ENCODE measurements at regions not wholly inside any gene's neighbourhood (a gene's known extent, or its start where the extent isn't known, plus 50 kb on each side); places are given as distances from the start of the nearest gene placed in this dataset.

GRCh38 chrX:150047818-150048217 lies 109.5 kb upstream of the EOLA2 start:
- no peak for DNase-seq (ENCODE audit: low spot score)
- Histone ChIP-seq H2BK5ac (ENCODE audit: low read length) (no peak overlapping the region), H3K23ac (ENCODE audit: low read depth, low read length, poor library complexity) (no peak overlapping the region), H2BK15ac (ENCODE audit: low read length) (no peak overlapping the region), H3K4me2 (ENCODE audit: insufficient read depth, low read length, poor library complexity, severe bottlenecking) (no peak overlapping the region), H4K91ac (ENCODE audit: low read depth, low read length, poor library complexity) (no peak overlapping the region), H2AFZ (ENCODE audit: low read length) (no peak overlapping the region), H3K14ac (ENCODE audit: low read length) (no peak overlapping the region), H2AK5ac (ENCODE audit: low read depth, low read length) (no peak overlapping the region), H3K4me3 (ENCODE audit: low read length in 2 of 2) (no peak overlapping the region), H3K27ac (replicated peaks; ENCODE audit: low read length) (no peak overlapping the region), H3K79me1 (ENCODE audit: low read depth, low read length) (no peaks in the 10 kb centered on the region), H3K18ac (ENCODE audit: low read length) (no peak overlapping the region), H4K8ac (ENCODE audit: low read depth, low read length) (no peak overlapping the region), H3K27me3 (ENCODE audit: control insufficient read depth in 3 of 3, insufficient read depth in 3 of 3, low read depth in 1 of 3, low read length in 3 of 3) (peaks cover 0 to 3% (median 0%) of the 10 kb centered on the region in 3 experiments), H3K4me1 (ENCODE audit: control insufficient read depth in 2 of 2, insufficient read depth in 1 of 2, low read depth in 1 of 2, low read length in 2 of 2) (no peaks in the 10 kb centered on the region), H3K9ac (ENCODE audit: low read depth, low read length, poor library complexity) (no peak overlapping the region), H3K4ac (ENCODE audit: low read length) (no peak overlapping the region), H2BK12ac (ENCODE audit: low read length) (no peak overlapping the region), H3K36me3 (replicated peaks in 1 of 2; ENCODE audit: control insufficient read depth in 2 of 2, insufficient read depth in 2 of 2, low read length in 2 of 2) (no peaks in the 10 kb centered on the region), H3K9me3 (replicated peaks in 1 of 2; ENCODE audit: control insufficient read depth in 2 of 2, insufficient read depth in 1 of 2, low read depth in 1 of 2, low read length in 2 of 2) (no peaks in the 10 kb centered on the region), H2BK120ac (ENCODE audit: low read depth, low read length) (no peak overlapping the region)
- no CpG with 5 or more reads among the region's 4 CpGs for WGBS, 2 donors (ENCODE audit: extremely low coverage in 2 of 2, insufficient read length in 2 of 2, insufficient replicate concordance in 1 of 2)

- H2BK12ac ChIP-seq (ENCODE audit: low read length) = no peak overlapping the region
- WGBS, 2 donors (ENCODE audit: extremely low coverage in 2 of 2, insufficient read length in 2 of 2, insufficient replicate concordance in 1 of 2) = no CpG with 5 or more reads among the region's 2 CpGs
- H2AK5ac ChIP-seq (ENCODE audit: low read depth, low read length) = no peak overlapping the region
Observed at GRCh38 chrX:150049647-150050046, 111.4 kb upstream of the EOLA2 start.

GRCh38 chrX:150050387-150050786 lies 112.1 kb upstream of the EOLA2 start:
- no peak overlapping the region for H3K23ac ChIP-seq (ENCODE audit: low read depth, low read length, poor library complexity)
- no peak overlapping the region for H2AFZ ChIP-seq (ENCODE audit: low read length)
- H2BK15ac ChIP-seq (ENCODE audit: low read length) = no peak overlapping the region
- H3K14ac ChIP-seq (ENCODE audit: low read length) = no peak overlapping the region
- no peak overlapping the region for H3K4ac ChIP-seq (ENCODE audit: low read length)
- no peak overlapping the region for H3K4me2 ChIP-seq (ENCODE audit: insufficient read depth, low read length, poor library complexity, severe bottlenecking)
- H3K27me3 ChIP-seq (ENCODE audit: control insufficient read depth in 3 of 3, insufficient read depth in 3 of 3, low read depth in 1 of 3, low read length in 3 of 3) = peaks cover 0 to 3% (median 0%) of the 10 kb centered on the region in 3 experiments
- no peak overlapping the region for H2BK12ac ChIP-seq (ENCODE audit: low read length)
- H2AK5ac ChIP-seq (ENCODE audit: low read depth, low read length) = no peak overlapping the region
- H2BK5ac ChIP-seq (ENCODE audit: low read length) = no peak overlapping the region
- H3K36me3 ChIP-seq (replicated peaks in 1 of 2; ENCODE audit: control insufficient read depth in 2 of 2, insufficient read depth in 2 of 2, low read length in 2 of 2) = no peaks in the 10 kb centered on the region
- H3K9me3 ChIP-seq (replicated peaks in 1 of 2; ENCODE audit: control insufficient read depth in 2 of 2, insufficient read depth in 1 of 2, low read depth in 1 of 2, low read length in 2 of 2) = no peaks in the 10 kb centered on the region
- no CpG with 5 or more reads among the region's 1 CpG for WGBS, 2 donors (ENCODE audit: extremely low coverage in 2 of 2, insufficient read length in 2 of 2, insufficient replicate concordance in 1 of 2)
- no peak overlapping the region for H4K91ac ChIP-seq (ENCODE audit: low read depth, low read length, poor library complexity)
- H2BK120ac ChIP-seq (ENCODE audit: low read depth, low read length) = no peak overlapping the region
- H3K4me3 ChIP-seq (ENCODE audit: low read length in 2 of 2) = no peak overlapping the region
- no peak overlapping the region for H4K8ac ChIP-seq (ENCODE audit: low read depth, low read length)
- no peaks in the 10 kb centered on the region for H3K4me1 ChIP-seq (ENCODE audit: control insufficient read depth in 2 of 2, insufficient read depth in 1 of 2, low read depth in 1 of 2, low read length in 2 of 2)
- no peak overlapping the region for H3K18ac ChIP-seq (ENCODE audit: low read length)
- H3K79me1 ChIP-seq (ENCODE audit: low read depth, low read length) = no peaks in the 10 kb centered on the region
- H3K27ac ChIP-seq (replicated peaks; ENCODE audit: low read length) = no peak overlapping the region
- no peak for DNase-seq (ENCODE audit: low spot score)
- no peak overlapping the region for H3K9ac ChIP-seq (ENCODE audit: low read depth, low read length, poor library complexity)

More at GRCh38 chrX:150049647-150050046, 111.4 kb upstream of the EOLA2 start:
- H4K91ac ChIP-seq (ENCODE audit: low read depth, low read length, poor library complexity) = no peak overlapping the region
- H4K8ac ChIP-seq (ENCODE audit: low read depth, low read length) = no peak overlapping the region
- H3K14ac ChIP-seq (ENCODE audit: low read length) = no peak overlapping the region
- no peak overlapping the region for H3K18ac ChIP-seq (ENCODE audit: low read length)
- H2BK5ac ChIP-seq (ENCODE audit: low read length) = no peak overlapping the region
- H3K27ac ChIP-seq (replicated peaks; ENCODE audit: low read length) = no peak overlapping the region
- no peak overlapping the region for H3K23ac ChIP-seq (ENCODE audit: low read depth, low read length, poor library complexity)
- H3K9ac ChIP-seq (ENCODE audit: low read depth, low read length, poor library complexity) = no peak overlapping the region
- H3K4me3 ChIP-seq (ENCODE audit: low read length in 2 of 2) = no peak overlapping the region
- peaks cover 0 to 3% (median 0%) of the 10 kb centered on the region in 3 experiments for H3K27me3 ChIP-seq (ENCODE audit: control insufficient read depth in 3 of 3, insufficient read depth in 3 of 3, low read depth in 1 of 3, low read length in 3 of 3)
- H2BK15ac ChIP-seq (ENCODE audit: low read length) = no peak overlapping the region
- no peak overlapping the region for H3K4me2 ChIP-seq (ENCODE audit: insufficient read depth, low read length, poor library complexity, severe bottlenecking)
- no peaks in the 10 kb centered on the region for H3K36me3 ChIP-seq (replicated peaks in 1 of 2; ENCODE audit: control insufficient read depth in 2 of 2, insufficient read depth in 2 of 2, low read length in 2 of 2)
- H2AFZ ChIP-seq (ENCODE audit: low read length) = no peak overlapping the region
- no peaks in the 10 kb centered on the region for H3K79me1 ChIP-seq (ENCODE audit: low read depth, low read length)
- H3K4me1 ChIP-seq (ENCODE audit: control insufficient read depth in 2 of 2, insufficient read depth in 1 of 2, low read depth in 1 of 2, low read length in 2 of 2) = no peaks in the 10 kb centered on the region
- no peaks in the 10 kb centered on the region for H3K9me3 ChIP-seq (replicated peaks in 1 of 2; ENCODE audit: control insufficient read depth in 2 of 2, insufficient read depth in 1 of 2, low read depth in 1 of 2, low read length in 2 of 2)
- no peak overlapping the region for H2BK120ac ChIP-seq (ENCODE audit: low read depth, low read length)
- no peak overlapping the region for H3K4ac ChIP-seq (ENCODE audit: low read length)
- DNase-seq (ENCODE audit: low spot score) = no peak

- Histone ChIP-seq H2AK5ac (ENCODE audit: low read depth, low read length) (no peak overlapping the region), H2BK15ac (ENCODE audit: low read length) (no peak overlapping the region), H2AFZ (ENCODE audit: low read length) (no peak overlapping the region), H2BK5ac (ENCODE audit: low read length) (no peak overlapping the region), H2BK12ac (ENCODE audit: low read length) (no peak overlapping the region), H2BK120ac (ENCODE audit: low read depth, low read length) (no peak overlapping the region), H3K27ac (replicated peaks; ENCODE audit: low read length) (no peak overlapping the region), H3K18ac (ENCODE audit: low read length) (no peak overlapping the region), H3K9me3 (replicated peaks in 1 of 2; ENCODE audit: control insufficient read depth in 2 of 2, insufficient read depth in 1 of 2, low read depth in 1 of 2, low read length in 2 of 2) (no peaks in the 10 kb centered on the region), H3K23ac (ENCODE audit: low read depth, low read length, poor library complexity) (no peak overlapping the region), H4K91ac (ENCODE audit: low read depth, low read length, poor library complexity) (no peak overlapping the region), H3K4me1 (ENCODE audit: control insufficient read depth in 2 of 2, insufficient read depth in 1 of 2, low read depth in 1 of 2, low read length in 2 of 2) (no peaks in the 10 kb centered on the region), H3K4me2 (ENCODE audit: insufficient read depth, low read length, poor library complexity, severe bottlenecking) (no peak overlapping the region), H3K27me3 (ENCODE audit: control insufficient read depth in 3 of 3, insufficient read depth in 3 of 3, low read depth in 1 of 3, low read length in 3 of 3) (peaks cover 0 to 3% (median 0%) of the 10 kb centered on the region in 3 experiments), H3K9ac (ENCODE audit: low read depth, low read length, poor library complexity) (no peak overlapping the region), H3K79me1 (ENCODE audit: low read depth, low read length) (no peaks in the 10 kb centered on the region), H3K14ac (ENCODE audit: low read length) (no peak overlapping the region), H3K4ac (ENCODE audit: low read length) (no peak overlapping the region), H3K36me3 (replicated peaks in 1 of 2; ENCODE audit: control insufficient read depth in 2 of 2, insufficient read depth in 2 of 2, low read length in 2 of 2) (no peaks in the 10 kb centered on the region), H4K8ac (ENCODE audit: low read depth, low read length) (no peak overlapping the region), H3K4me3 (ENCODE audit: low read length in 2 of 2) (no peak overlapping the region)
- no CpG with 5 or more reads among the region's 2 CpGs for WGBS, 2 donors (ENCODE audit: extremely low coverage in 2 of 2, insufficient read length in 2 of 2, insufficient replicate concordance in 1 of 2)
- no peak for DNase-seq (ENCODE audit: low spot score)
Observed at GRCh38 chrX:150051096-150051495, 112.8 kb upstream of the EOLA2 start.

All from neuronal stem cell (in vitro differentiated cells).